Upper lobe of left lung (tissue), 4 donors: ENCODE measurements at regions not wholly inside any gene's neighbourhood (a gene's known extent, or its start where the extent isn't known, plus 50 kb on each side); places are given as distances from the start of the nearest gene placed in this dataset.

Experiments used
- POLR2A ChIP-seq, 4 donors: fragments of 450-650 bp; IDR thresholded peaks; one replicate each; pipeline ENCODE4 v1.5.1; 2016 to 2017; ENCODE audit warnings: antibody characterized with exemption in 4 of 4, mild to moderate bottlenecking in 2 of 4
- POLR2AphosphoS5 ChIP-seq, 2 donors: sonication (generic); formaldehyde crosslinking; IDR thresholded peaks; one replicate each; pipeline ENCODE4 v1.5.1; 2017; ENCODE audit warnings: antibody characterized with exemption in 2 of 2
- TF ChIP-seq, protein P1 (sequence below), 6 experiments: fragments of 450-650 bp in 4 of 6; fragments of 200-600 bp in 2 of 6; sonication (generic) in 2 of 6; IDR thresholded peaks; one replicate each; pipeline ENCODE4 v1.5.1; 2016 to 2019; ENCODE audit warnings: antibody characterized with exemption in 6 of 6

DNA sequence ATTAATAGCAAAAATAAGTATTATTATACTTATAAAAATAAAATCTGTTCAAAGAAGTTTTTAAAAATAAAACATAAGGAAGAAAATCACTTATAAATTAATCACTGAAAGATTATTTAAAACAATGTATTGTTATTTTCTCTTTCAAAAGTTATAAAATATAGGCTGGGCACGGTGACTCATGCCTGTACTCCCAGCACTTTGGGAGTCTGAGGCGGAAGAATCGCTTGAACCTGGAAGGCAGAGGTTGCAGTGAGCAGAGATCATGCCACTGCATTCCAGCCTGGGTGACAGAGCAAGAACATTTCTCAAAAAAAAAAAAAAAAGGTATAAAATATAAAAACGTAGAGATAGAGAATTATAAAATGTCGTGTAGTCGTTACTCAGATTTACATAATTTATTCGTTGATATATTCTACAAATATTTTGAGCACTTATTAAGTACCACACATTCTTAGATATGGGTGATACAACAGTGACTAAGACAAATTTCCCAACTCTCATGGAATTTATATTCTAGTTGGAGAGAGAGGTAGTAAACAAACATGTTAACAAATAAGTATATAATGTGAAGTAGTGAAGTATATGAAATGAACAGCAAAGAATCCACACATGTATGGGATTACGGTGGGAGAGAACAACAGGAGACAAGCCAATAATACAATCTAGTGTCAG is 1030.0 kb downstream of the SORCS1 start:
- TF ChIP-seq, protein P1, sequence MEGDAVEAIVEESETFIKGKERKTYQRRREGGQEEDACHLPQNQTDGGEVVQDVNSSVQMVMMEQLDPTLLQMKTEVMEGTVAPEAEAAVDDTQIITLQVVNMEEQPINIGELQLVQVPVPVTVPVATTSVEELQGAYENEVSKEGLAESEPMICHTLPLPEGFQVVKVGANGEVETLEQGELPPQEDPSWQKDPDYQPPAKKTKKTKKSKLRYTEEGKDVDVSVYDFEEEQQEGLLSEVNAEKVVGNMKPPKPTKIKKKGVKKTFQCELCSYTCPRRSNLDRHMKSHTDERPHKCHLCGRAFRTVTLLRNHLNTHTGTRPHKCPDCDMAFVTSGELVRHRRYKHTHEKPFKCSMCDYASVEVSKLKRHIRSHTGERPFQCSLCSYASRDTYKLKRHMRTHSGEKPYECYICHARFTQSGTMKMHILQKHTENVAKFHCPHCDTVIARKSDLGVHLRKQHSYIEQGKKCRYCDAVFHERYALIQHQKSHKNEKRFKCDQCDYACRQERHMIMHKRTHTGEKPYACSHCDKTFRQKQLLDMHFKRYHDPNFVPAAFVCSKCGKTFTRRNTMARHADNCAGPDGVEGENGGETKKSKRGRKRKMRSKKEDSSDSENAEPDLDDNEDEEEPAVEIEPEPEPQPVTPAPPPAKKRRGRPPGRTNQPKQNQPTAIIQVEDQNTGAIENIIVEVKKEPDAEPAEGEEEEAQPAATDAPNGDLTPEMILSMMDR (IDR thresholded peaks at IDR 0.05): no peak
- TF ChIP-seq POLR2A (IDR thresholded peaks at IDR 0.05): no peak
- no peak for TF ChIP-seq POLR2AphosphoS5 (IDR thresholded peaks at IDR 0.05)
